SK-N-SH treated with all-trans-retinoic acid at 6 μM for 48 hours (cell line): ENCODE measurements at regions not wholly inside any gene's neighbourhood (a gene's known extent, or its start where the extent isn't known, plus 50 kb on each side); places are given as distances from the start of the nearest gene placed in this dataset.

Experiments
- CSDC2 ChIP-seq: fragments of 250-450 bp; sonication (Bioruptor Pico); IDR thresholded peaks from 2 replicates; pipeline ENCODE4 v1.5.0; 2020; ENCODE audit warnings: mild to moderate bottlenecking, moderate library complexity
- RARB ChIP-seq: fragments of 250-450 bp; sonication (Bioruptor Pico); IDR thresholded peaks from 2 replicates; pipeline ENCODE4 v1.8.0; 2021; ENCODE audit warnings: mild to moderate bottlenecking, moderate library complexity
- ZFP3 ChIP-seq: fragments of 250-450 bp; sonication (Bioruptor Pico); IDR thresholded peaks from 2 replicates; pipeline ENCODE4 v1.5.0; 2020; ENCODE audit warnings: mild to moderate bottlenecking, moderate library complexity
- ZNF8 ChIP-seq: fragments of 450-650 bp; formaldehyde crosslinking; IDR thresholded peaks from 2 replicates; pipeline ENCODE4 v1.5.0; 2020; ENCODE audit warnings: mild to moderate bottlenecking, moderate library complexity

GRCh38 chr3:59131016-59131766, 81.4 kb upstream of the CFAP20DC start:
- TF ChIP-seq ZNF8 (CRISPR knock-in tag) (peak; percentile 39; the same call in 1 of the 2 replicates), ZFP3 (CRISPR knock-in tag) (no peak), CSDC2 (CRISPR knock-in tag) (no peak), RARB (CRISPR knock-in tag) (no peak)
